ENCODE measurements at regions not wholly inside any gene's neighbourhood (a gene's known extent, or its start where the extent isn't known, plus 50 kb on each side); places are given as distances from the start of the nearest gene placed in this dataset.

DNA sequence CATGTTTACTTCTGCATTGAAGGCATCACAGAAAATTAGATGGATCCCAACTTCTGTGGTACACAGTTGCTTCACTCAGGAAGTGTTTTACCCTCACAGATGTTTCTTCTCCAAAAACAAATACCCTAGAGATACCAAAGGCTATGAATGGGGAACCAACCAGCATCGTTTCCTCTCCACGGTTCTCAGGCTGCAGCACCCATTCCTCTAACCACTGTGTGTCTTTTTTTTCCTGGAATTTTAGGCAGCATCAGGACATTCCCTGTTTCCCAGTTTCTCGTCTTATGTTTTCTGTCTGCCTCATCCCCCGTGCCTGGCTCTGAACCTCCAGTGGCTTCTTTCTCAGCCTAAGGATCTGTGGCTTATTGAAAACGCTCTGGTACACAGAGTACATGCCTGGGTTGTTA, 72.0 kb upstream of the TBX5 start:
- ATAC-seq (no peak), DNase-seq (no peak), FAIRE-seq (no peak)
- WGBS, 2 donors = 6 to 7% methylated on average over 5 of the region's 5 CpGs
- peaks cover 0 to 57% (median 14%) of the 10 kb centered on the region in 4 donors for H3K27me3 ChIP-seq
- TF ChIP-seq, protein P1, sequence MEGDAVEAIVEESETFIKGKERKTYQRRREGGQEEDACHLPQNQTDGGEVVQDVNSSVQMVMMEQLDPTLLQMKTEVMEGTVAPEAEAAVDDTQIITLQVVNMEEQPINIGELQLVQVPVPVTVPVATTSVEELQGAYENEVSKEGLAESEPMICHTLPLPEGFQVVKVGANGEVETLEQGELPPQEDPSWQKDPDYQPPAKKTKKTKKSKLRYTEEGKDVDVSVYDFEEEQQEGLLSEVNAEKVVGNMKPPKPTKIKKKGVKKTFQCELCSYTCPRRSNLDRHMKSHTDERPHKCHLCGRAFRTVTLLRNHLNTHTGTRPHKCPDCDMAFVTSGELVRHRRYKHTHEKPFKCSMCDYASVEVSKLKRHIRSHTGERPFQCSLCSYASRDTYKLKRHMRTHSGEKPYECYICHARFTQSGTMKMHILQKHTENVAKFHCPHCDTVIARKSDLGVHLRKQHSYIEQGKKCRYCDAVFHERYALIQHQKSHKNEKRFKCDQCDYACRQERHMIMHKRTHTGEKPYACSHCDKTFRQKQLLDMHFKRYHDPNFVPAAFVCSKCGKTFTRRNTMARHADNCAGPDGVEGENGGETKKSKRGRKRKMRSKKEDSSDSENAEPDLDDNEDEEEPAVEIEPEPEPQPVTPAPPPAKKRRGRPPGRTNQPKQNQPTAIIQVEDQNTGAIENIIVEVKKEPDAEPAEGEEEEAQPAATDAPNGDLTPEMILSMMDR (IDR thresholded peaks at IDR 0.05) = no peak
- H3K27ac ChIP-seq = no peak overlapping the region
- no peaks in the 10 kb centered on the region for H3K9me3 ChIP-seq
- no peak overlapping the region for H3K4me3 ChIP-seq
- intact Hi-C loops (cut with DNase I) = no loop called here
- H3K36me3 ChIP-seq = no peaks in the 10 kb centered on the region
- peaks cover 0 to 9% (median 0%) of the 10 kb centered on the region in 3 donors for H3K4me1 ChIP-seq

DNA sequence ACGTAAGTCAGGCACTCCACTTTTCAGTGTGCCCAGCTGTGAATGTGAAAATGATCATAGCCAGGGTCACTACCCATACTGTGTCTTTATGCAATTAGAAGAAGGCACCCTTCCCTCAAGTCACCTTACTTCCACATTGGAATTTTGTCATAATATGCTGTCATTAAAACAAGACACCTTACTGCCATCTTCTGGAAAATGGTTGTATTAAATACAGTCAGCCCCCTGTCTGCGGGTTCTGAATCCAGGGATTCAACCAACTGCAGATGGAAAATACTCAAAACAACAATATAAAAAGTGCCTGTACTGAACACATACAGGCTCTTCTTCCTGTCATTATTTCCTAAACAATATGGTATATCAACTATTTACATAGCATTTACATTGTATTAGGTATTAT, 70.2 kb upstream of the TBX5 start:
- H3K36me3 ChIP-seq = no peaks in the 10 kb centered on the region
- FAIRE-seq (no peak), DNase-seq (no peak), ATAC-seq (no peak)
- peaks cover 0 to 9% (median 0%) of the 10 kb centered on the region in 3 donors for H3K4me1 ChIP-seq
- no peak overlapping the region for H3K27ac ChIP-seq
- 22 to 38% methylated on average over 2 of the region's 2 CpGs for WGBS, 2 donors
- H3K27me3 ChIP-seq = peaks cover 0 to 49% (median 14%) of the 10 kb centered on the region in 4 donors
- H3K9me3 ChIP-seq = no peaks in the 10 kb centered on the region
- TF ChIP-seq, protein P1 (IDR thresholded peaks at IDR 0.05) = no peak
- intact Hi-C loops (cut with DNase I) = no loop called here
- no peak overlapping the region for H3K4me3 ChIP-seq

DNA sequence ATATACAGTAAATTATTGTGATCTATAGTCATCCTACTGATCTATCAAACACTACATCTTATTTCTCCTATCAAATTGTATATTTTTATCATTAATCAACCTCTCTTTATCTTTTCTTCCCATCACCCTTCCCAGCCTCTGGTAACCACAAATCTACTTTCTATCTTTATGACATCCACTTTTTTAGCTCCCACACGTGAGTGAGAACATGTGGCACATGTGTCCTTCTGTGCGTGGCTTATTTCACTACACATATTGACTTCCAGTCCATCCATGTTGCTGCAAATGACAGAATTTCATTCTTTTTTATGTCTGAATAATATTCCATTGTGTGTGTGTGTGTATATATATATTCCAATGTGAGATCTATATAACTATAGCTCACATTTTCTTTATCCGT, 67.8 kb upstream of the TBX5 start:
- no peak overlapping the region for H3K4me3 ChIP-seq
- 40 to 57% methylated on average over 3 of the region's 3 CpGs for WGBS, 2 donors
- no peaks in the 10 kb centered on the region for H3K36me3 ChIP-seq
- DNase-seq = no peak
- FAIRE-seq = no peak
- H3K4me1 ChIP-seq = no peaks in the 10 kb centered on the region
- peaks cover 0 to 26% (median 6%) of the 10 kb centered on the region in 4 donors for H3K27me3 ChIP-seq
- H3K9me3 ChIP-seq = no peaks in the 10 kb centered on the region
- no peak overlapping the region for H3K27ac ChIP-seq
- intact Hi-C loops (cut with DNase I) = no loop called here
- TF ChIP-seq, protein P1 (IDR thresholded peaks at IDR 0.05) = no peak
- no peak for ATAC-seq

DNA sequence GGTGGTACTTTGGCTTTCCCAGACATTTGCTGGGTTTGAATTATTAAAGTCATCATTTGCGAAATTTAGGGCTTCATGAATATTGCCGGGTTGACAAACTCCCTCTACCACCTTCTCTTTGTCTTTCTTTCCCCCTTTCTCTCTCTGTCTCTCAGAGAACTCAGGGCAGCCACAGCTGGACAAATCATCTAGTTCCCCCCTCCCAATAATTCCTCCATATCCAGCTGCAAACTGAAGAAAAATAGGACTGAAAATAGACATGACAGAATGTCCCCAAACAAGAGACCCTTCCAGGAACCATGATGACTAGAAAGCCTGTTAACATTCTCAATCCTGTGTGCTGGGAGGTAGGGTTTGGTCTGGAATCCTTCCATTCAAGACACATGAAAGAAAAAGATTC, 67.1 kb upstream of the TBX5 start:
- WGBS, 2 donors = 63 to 64% methylated on average over 2 of the region's 2 CpGs
- H3K27ac ChIP-seq = no peak overlapping the region
- no peak for DNase-seq
- TF ChIP-seq, protein P1 (IDR thresholded peaks at IDR 0.05) = no peak
- no peaks in the 10 kb centered on the region for H3K9me3 ChIP-seq
- no peaks in the 10 kb centered on the region for H3K4me1 ChIP-seq
- no peak for ATAC-seq
- H3K4me3 ChIP-seq = no peak overlapping the region
- no peaks in the 10 kb centered on the region for H3K36me3 ChIP-seq
- intact Hi-C loops (cut with DNase I) = no loop called here
- H3K27me3 ChIP-seq = peaks cover 0 to 19% (median 3%) of the 10 kb centered on the region in 4 donors
- FAIRE-seq = no peak

DNA sequence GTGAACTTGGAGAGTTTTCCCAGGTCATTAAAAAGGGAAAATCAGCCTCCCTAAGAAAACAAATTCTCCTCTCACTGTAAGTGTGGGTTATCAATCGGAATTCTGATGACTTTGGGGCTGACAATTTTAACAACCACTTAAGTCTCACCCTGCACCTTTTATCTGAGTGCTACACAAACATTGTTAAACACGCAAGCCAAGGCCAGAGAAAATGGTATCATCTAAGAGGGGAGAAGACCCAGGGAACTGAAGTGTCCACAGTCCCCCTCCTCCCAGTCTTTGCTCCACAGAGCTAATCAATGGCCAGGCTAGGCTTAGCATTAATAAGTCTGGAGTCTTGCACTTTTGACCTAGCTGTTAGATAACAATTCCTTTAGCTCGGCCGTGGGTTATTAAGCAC, 51.7 kb upstream of the TBX5 start:
- Histone ChIP-seq H3K4me3 (no peak overlapping the region), H3K27ac (no peak overlapping the region), H3K9me3 (no peaks in the 10 kb centered on the region), H3K4me1 (no peaks in the 10 kb centered on the region), H3K27me3 (peaks cover 0 to 27% (median 3%) of the 10 kb centered on the region in 4 donors), H3K36me3 (no peaks in the 10 kb centered on the region)
- DNase-seq = no peak
- intact Hi-C loops (cut with DNase I) = no loop called here
- TF ChIP-seq, protein P1 (IDR thresholded peaks at IDR 0.05) = no peak
- ATAC-seq = no peak
- 6 to 7% methylated on average over 4 of the region's 4 CpGs for WGBS, 2 donors
- no peak for FAIRE-seq
